CD8-positive, alpha-beta memory T cell (primary cell): ENCODE measurements at regions not wholly inside any gene's neighbourhood (a gene's known extent, or its start where the extent isn't known, plus 50 kb on each side); places are given as distances from the start of the nearest gene placed in this dataset.

Source experiments
- CTCF ChIA-PET: fragments of 350-600 bp; sonication (Branson Sonifier 250); formaldehyde crosslinking; loops from one replicate; lab custom pipeline; 2021; ENCODE audit warnings: antibody characterized with exemption; lab: Charles Lee
- POLR2A ChIA-PET: fragments of 350-600 bp; sonication (Branson Sonifier 250); formaldehyde crosslinking; loops from one replicate; lab custom pipeline; 2021; ENCODE audit warnings: antibody characterized with exemption; lab: Charles Lee
- DNase-seq, 5 donors: peaks; one replicate each; pipeline versions ENCODE4 v3.0.0 to v3.0.0-alpha.2; 2020 to 2022; ENCODE audit warnings: mixed read lengths in 1 of 5
- H3K27ac ChIP-seq: one replicate; pipeline ENCODE4 v1.7.0; 2013; ENCODE audit warnings: low read depth, mild to moderate bottlenecking, low read length, moderate library complexity
- H3K27me3 ChIP-seq: 2 replicates; pipeline ENCODE4 v1.7.0; 2013; ENCODE audit warnings: low read length, mild to moderate bottlenecking; ENCODE audit not compliant: insufficient read depth, poor library complexity, severe bottlenecking
- H3K36me3 ChIP-seq: 2 replicates; pipeline ENCODE4 v1.7.0; 2013; ENCODE audit warnings: mild to moderate bottlenecking, low read length, moderate library complexity; ENCODE audit not compliant: insufficient read depth
- H3K4me1 ChIP-seq: 2 replicates; pipeline ENCODE4 v1.7.0; 2013; ENCODE audit warnings: mild to moderate bottlenecking, low read length, moderate library complexity; ENCODE audit not compliant: insufficient read depth
- H3K4me3 ChIP-seq: 2 replicates; pipeline ENCODE4 v1.7.0; 2013; ENCODE audit warnings: mild to moderate bottlenecking, low read length
- H3K9me3 ChIP-seq: 2 replicates; pipeline ENCODE4 v1.7.0; 2013; ENCODE audit warnings: mild to moderate bottlenecking, low read length
- H3K27ac Mint-ChIP-seq, 8 donors: one replicate each; pipeline ENCODE4 v1.8.0; 2020 to 2021; ENCODE audit warnings: mixed read lengths in 8 of 8, mild to moderate bottlenecking in 6 of 8, inconsistent platforms in 3 of 8, moderate library complexity in 3 of 8
- H3K27me3 Mint-ChIP-seq, 2 donors: one replicate each; pipeline ENCODE4 v1.8.0; 2020 to 2021; ENCODE audit warnings: mixed read lengths in 2 of 2, mild to moderate bottlenecking in 1 of 2, moderate library complexity in 1 of 2
- H3K36me3 Mint-ChIP-seq, 3 donors: one replicate each; pipeline ENCODE4 v1.8.0; 2020 to 2021; ENCODE audit warnings: mixed read lengths in 3 of 3, inconsistent platforms in 1 of 3, mild to moderate bottlenecking in 1 of 3
- H3K4me1 Mint-ChIP-seq, 3 donors: one replicate each; pipeline ENCODE4 v1.8.0; 2020 to 2021; ENCODE audit warnings: mixed read lengths in 3 of 3, inconsistent platforms in 1 of 3, mild to moderate bottlenecking in 1 of 3
- H3K4me3 Mint-ChIP-seq, 7 donors: one replicate each; pipeline ENCODE4 v1.8.0; 2020 to 2021; ENCODE audit warnings: mixed read lengths in 7 of 7, mild to moderate bottlenecking in 6 of 7, moderate library complexity in 4 of 7, inconsistent platforms in 2 of 7
- H3K9me3 Mint-ChIP-seq, 5 donors: one replicate each; pipeline ENCODE4 v1.8.0; 2020 to 2022; ENCODE audit warnings: mixed read lengths in 5 of 5, mild to moderate bottlenecking in 3 of 5, moderate library complexity in 2 of 5, inconsistent platforms in 1 of 5

DNA sequence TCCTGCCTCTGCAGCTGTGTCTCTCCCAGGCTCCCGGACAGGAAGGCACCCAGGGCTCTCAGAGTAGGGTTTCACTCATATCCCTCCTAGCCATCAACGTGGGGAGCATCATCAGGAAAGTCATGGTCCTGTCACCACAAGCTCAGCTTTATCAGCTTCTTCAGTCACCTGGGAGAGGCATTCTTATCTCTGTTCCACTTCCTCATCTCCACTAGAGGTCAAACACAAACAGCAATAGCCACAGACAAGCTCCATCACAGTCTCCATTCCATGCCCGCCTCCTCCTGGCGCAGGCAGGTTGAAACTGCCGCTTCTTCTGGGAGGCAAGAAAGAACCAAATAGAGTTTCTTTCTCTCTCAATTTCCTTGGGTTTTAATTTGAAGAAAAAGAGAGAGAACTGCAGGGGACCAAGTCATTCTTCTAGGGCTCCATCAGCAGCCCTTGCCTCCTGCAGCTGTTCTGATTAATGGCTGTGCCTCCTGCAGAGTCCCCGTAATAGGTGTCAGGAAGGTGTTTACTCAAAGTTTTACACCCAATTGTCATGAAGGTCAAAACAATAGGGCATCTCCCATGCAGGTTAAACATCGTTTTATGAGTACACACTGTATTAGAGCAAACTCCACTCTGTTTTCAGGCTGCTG lies 377.9 kb downstream of the TMEM182 start:
- no peaks in the 10 kb centered on the region for H3K27me3 ChIP-seq
- POLR2A ChIA-PET: no interaction called here
- Mint-ChIP-seq H3K36me3 (no peaks in the 10 kb centered on the region), H3K9me3 (peaks cover 4 to 24% (median 15%) of the 10 kb centered on the region in 5 donors), H3K4me3 (no peak overlapping the region), H3K27me3 (peaks cover 0 to 3% of the 10 kb centered on the region in 2 donors), H3K4me1 (no peaks in the 10 kb centered on the region), H3K27ac (no peak overlapping the region)
- no peak overlapping the region for H3K27ac ChIP-seq
- CTCF ChIA-PET: no interaction called here
- H3K4me3 ChIP-seq: no peak overlapping the region
- no peaks in the 10 kb centered on the region for H3K4me1 ChIP-seq
- H3K36me3 ChIP-seq: no peaks in the 10 kb centered on the region
- H3K9me3 ChIP-seq: no peaks in the 10 kb centered on the region
- no peak for DNase-seq

DNA sequence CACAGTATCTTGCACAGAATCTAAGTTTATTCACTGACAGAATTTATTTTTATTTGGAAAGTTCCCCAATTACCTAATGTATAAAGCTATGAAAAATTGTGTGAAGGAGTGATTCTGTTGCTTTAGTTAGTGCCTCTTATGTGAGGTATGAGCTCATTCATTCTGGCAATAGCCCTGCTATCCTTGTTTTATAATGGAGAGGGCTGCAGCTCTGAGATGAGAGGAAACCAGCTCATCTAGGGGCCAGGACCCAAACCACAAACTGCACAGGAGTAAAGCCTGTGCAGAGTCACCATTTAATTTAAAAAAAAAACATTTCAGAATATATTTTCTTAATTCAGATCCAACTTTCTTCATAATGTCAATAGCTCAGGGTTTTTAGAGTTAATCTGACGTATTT lies 383.0 kb downstream of the TMEM182 start:
- ChIA-PET POLR2A (no interaction called here), CTCF (no interaction called here)
- H3K9me3 Mint-ChIP-seq: peaks cover 4 to 17% (median 10%) of the 10 kb centered on the region in 5 donors
- no peaks in the 10 kb centered on the region for H3K36me3 Mint-ChIP-seq
- Histone ChIP-seq H3K27me3 (no peaks in the 10 kb centered on the region), H3K9me3 (no peaks in the 10 kb centered on the region), H3K36me3 (no peaks in the 10 kb centered on the region), H3K4me3 (no peak overlapping the region), H3K27ac (no peak overlapping the region), H3K4me1 (no peaks in the 10 kb centered on the region)
- DNase-seq: no peak
- H3K27ac Mint-ChIP-seq: no peak overlapping the region
- H3K4me1 Mint-ChIP-seq: no peaks in the 10 kb centered on the region
- H3K27me3 Mint-ChIP-seq: peaks cover 0 to 3% of the 10 kb centered on the region in 2 donors
- H3K4me3 Mint-ChIP-seq: no peak overlapping the region

DNA sequence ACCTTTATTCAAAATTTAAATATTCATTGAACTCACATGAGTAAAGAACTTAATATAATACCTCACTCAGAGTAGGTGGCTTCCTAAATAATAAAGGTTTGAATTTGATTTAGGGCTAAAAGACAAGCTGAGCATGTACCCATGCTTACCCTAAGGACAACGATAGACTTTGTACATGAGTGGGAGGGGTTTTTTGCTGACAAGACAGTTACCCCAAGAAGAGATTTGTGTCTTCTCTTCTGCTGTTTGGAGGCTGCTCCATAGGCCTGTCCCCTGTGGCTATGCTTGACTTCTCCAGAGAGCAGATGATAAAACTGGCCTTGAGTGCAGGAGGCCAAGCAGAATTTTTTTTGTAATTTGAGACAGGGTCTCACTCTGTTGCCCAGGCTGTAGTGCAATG lies 383.9 kb downstream of the TMEM182 start:
- DNase-seq: no peak
- CTCF ChIA-PET: no interaction called here
- POLR2A ChIA-PET: no interaction called here

DNA sequence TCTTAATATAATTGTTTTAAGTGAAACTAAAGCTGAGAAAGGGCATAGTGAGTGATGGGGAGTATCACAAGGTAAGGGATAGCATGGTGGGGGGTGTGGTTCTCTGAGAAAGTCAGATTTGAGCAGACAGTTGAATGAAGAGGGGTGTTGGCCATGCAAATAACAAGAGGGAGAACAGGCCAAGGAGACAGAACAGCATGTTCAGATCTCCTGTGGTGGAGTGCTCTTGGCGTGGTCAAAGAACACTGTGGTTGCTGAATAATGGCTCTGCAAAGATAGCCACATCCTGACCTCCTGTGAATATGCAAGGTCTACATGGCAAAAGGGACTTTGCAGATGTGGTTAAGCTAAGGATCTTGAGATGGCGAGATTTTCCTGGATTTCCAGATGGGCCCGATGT lies 389.2 kb downstream of the TMEM182 start:
- no peaks in the 10 kb centered on the region for H3K4me1 Mint-ChIP-seq
- Histone ChIP-seq H3K4me1 (no peaks in the 10 kb centered on the region), H3K9me3 (no peaks in the 10 kb centered on the region), H3K36me3 (no peaks in the 10 kb centered on the region), H3K27me3 (no peaks in the 10 kb centered on the region), H3K27ac (no peak overlapping the region), H3K4me3 (no peak overlapping the region)
- POLR2A ChIA-PET: no interaction called here
- peaks cover 0 to 2% of the 10 kb centered on the region in 2 donors for H3K27me3 Mint-ChIP-seq
- CTCF ChIA-PET: no interaction called here
- H3K4me3 Mint-ChIP-seq: no peak overlapping the region
- DNase-seq: no peak
- peaks cover 0 to 5% (median 4%) of the 10 kb centered on the region in 5 donors for H3K9me3 Mint-ChIP-seq
- no peaks in the 10 kb centered on the region for H3K36me3 Mint-ChIP-seq
- H3K27ac Mint-ChIP-seq: no peak overlapping the region

More for the DNA sequence above, 383.9 kb downstream of the TMEM182 start:
- Histone ChIP-seq H3K4me3 (no peak overlapping the region), H3K9me3 (no peaks in the 10 kb centered on the region), H3K27ac (no peak overlapping the region), H3K36me3 (no peaks in the 10 kb centered on the region), H3K27me3 (no peaks in the 10 kb centered on the region), H3K4me1 (no peaks in the 10 kb centered on the region)
- H3K36me3 Mint-ChIP-seq: no peaks in the 10 kb centered on the region
- peaks cover 0 to 3% of the 10 kb centered on the region in 2 donors for H3K27me3 Mint-ChIP-seq
- no peak overlapping the region for H3K4me3 Mint-ChIP-seq
- no peaks in the 10 kb centered on the region for H3K4me1 Mint-ChIP-seq
- H3K27ac Mint-ChIP-seq: no peak overlapping the region
- H3K9me3 Mint-ChIP-seq: peaks cover 4 to 14% (median 8%) of the 10 kb centered on the region in 5 donors

DNA sequence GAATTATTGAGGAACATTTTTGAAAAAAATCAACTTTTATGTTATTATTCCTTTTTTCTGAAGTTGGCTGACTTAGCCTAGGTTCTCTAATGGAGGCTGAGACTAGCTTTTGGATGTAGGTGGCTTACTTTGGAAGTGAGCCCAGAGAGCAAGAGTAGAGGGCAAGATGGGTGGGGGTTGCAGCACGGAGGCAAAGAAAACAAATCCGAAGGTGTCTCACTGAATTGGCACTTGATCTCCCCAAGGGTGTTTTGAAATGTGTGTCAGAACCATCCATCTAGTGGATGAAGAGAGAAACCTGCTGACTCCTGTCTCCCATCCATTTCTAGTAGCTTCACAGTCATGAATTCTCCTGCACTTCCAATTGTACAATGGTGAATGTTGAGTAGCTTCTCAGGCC lies 390.7 kb downstream of the TMEM182 start:
- H3K27ac ChIP-seq: no peak overlapping the region
- no peak for DNase-seq
- peaks cover 0 to 2% of the 10 kb centered on the region in 2 donors for H3K27me3 Mint-ChIP-seq
- ChIA-PET POLR2A (no interaction called here), CTCF (no interaction called here)
- no peaks in the 10 kb centered on the region for H3K27me3 ChIP-seq
- H3K9me3 ChIP-seq: no peaks in the 10 kb centered on the region
- no peak overlapping the region for H3K27ac Mint-ChIP-seq
- H3K36me3 ChIP-seq: no peaks in the 10 kb centered on the region
- H3K36me3 Mint-ChIP-seq: no peaks in the 10 kb centered on the region
- H3K9me3 Mint-ChIP-seq: peaks cover 3 to 8% (median 4%) of the 10 kb centered on the region in 5 donors
- no peak overlapping the region for H3K4me3 Mint-ChIP-seq
- no peak overlapping the region for H3K4me3 ChIP-seq
- H3K4me1 Mint-ChIP-seq: no peaks in the 10 kb centered on the region
- H3K4me1 ChIP-seq: no peaks in the 10 kb centered on the region

DNA sequence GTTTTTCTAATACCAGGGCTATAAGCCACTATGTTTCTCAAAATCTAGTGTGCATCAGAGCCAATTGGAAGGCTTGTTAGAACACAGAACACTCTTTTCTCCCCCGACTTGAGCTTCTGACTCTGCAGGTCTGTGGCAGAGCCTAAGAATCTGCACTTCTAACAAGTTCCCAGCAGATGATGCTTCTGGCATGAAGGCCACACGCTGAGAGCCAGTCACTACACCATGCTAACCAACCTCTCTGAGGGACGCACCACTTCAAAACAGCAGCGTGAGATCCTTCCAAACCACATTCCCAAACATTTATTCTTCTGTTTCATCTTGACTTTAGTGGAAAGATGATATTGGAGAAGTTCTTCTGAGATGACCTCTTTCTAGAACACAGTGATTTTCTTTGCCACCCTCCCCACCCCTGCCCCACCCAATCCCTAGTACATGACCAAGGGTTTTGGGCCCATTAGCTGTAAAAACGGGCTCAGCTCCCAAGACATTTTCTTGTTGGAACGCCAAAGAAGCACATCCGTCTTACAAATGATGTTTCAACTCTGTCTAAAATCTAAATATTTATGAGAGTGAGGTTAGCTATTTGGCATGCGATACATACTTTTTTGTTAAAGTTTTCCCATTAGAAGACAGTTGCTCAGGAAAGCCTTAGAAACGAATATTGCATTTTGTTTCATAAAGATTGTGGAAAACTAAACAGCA lies 391.9 kb downstream of the TMEM182 start:
- ChIA-PET CTCF (no interaction called here), POLR2A (no interaction called here)
- Mint-ChIP-seq H3K4me3 (no peak overlapping the region), H3K9me3 (peaks cover 3 to 9% (median 5%) of the 10 kb centered on the region in 5 donors), H3K36me3 (no peaks in the 10 kb centered on the region), H3K4me1 (no peaks in the 10 kb centered on the region), H3K27me3 (peaks cover 0 to 2% of the 10 kb centered on the region in 2 donors), H3K27ac (no peak overlapping the region)
- Histone ChIP-seq H3K27me3 (no peaks in the 10 kb centered on the region), H3K27ac (no peak overlapping the region), H3K9me3 (no peaks in the 10 kb centered on the region), H3K4me1 (no peaks in the 10 kb centered on the region), H3K36me3 (no peaks in the 10 kb centered on the region), H3K4me3 (no peak overlapping the region)
- DNase-seq: no peak

DNA sequence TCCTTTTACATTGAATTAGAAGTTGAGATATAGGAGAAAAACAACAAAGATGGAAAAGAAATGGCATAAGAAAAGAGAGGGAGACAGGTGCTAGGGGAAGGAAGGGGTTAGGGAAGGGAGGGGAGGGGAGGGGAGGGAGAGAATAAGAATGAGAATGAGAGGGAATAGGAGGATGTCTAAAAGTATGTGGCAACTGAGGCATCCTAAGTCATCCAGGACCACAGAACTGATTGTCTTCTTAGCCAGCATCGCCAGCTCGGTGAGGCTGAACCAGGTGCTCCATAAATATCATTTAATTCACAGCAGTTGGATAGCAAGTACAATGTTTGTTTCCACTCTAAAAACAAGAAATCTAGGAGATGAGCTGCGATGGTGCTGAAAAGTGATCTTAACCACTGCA lies 393.5 kb downstream of the TMEM182 start:
- no peak overlapping the region for H3K27ac Mint-ChIP-seq
- no peak overlapping the region for H3K4me3 Mint-ChIP-seq
- H3K4me1 Mint-ChIP-seq: no peaks in the 10 kb centered on the region
- no peaks in the 10 kb centered on the region for H3K36me3 Mint-ChIP-seq
- Histone ChIP-seq H3K27me3 (no peaks in the 10 kb centered on the region), H3K4me3 (no peak overlapping the region), H3K9me3 (no peaks in the 10 kb centered on the region), H3K36me3 (no peaks in the 10 kb centered on the region), H3K27ac (no peak overlapping the region), H3K4me1 (no peaks in the 10 kb centered on the region)
- peaks cover 3 to 10% (median 7%) of the 10 kb centered on the region in 5 donors for H3K9me3 Mint-ChIP-seq
- ChIA-PET POLR2A (no interaction called here), CTCF (no interaction called here)
- DNase-seq: no peak
- H3K27me3 Mint-ChIP-seq: peaks cover 0 to 2% of the 10 kb centered on the region in 2 donors

DNA sequence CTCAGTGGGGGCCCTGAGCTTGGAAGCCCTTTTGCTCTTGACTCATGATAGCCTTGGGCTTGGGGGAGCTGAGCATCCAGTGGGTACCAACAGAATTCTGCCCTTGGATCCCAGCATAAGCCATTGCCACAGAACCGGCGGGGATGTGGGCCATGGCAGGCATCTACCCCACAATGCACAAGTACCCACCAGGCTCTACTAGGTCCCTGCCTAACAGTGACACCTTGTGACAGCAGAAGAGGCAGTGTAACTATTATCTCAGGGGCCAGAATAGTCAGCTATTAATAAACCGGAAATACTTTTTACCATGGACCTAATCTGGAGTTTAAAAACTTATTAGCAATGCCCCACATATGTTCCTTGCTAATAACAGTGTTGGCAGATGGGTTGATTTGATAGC lies 397.2 kb downstream of the TMEM182 start:
- H3K27ac Mint-ChIP-seq: no peak overlapping the region
- CTCF ChIA-PET: no interaction called here
- no peaks in the 10 kb centered on the region for H3K36me3 Mint-ChIP-seq
- H3K9me3 Mint-ChIP-seq: peaks cover 0 to 10% (median 4%) of the 10 kb centered on the region in 5 donors
- Histone ChIP-seq H3K36me3 (no peaks in the 10 kb centered on the region), H3K27ac (no peak overlapping the region), H3K4me1 (no peaks in the 10 kb centered on the region), H3K27me3 (no peaks in the 10 kb centered on the region), H3K9me3 (no peaks in the 10 kb centered on the region), H3K4me3 (no peak overlapping the region)
- DNase-seq: no peak
- peaks cover 0 to 2% of the 10 kb centered on the region in 2 donors for H3K27me3 Mint-ChIP-seq
- POLR2A ChIA-PET: no interaction called here
- H3K4me1 Mint-ChIP-seq: no peaks in the 10 kb centered on the region
- no peak overlapping the region for H3K4me3 Mint-ChIP-seq
